ENCODE measurements at regions not wholly inside any gene's neighbourhood (a gene's known extent, or its start where the extent isn't known, plus 50 kb on each side); places are given as distances from the start of the nearest gene placed in this dataset.

DNA sequence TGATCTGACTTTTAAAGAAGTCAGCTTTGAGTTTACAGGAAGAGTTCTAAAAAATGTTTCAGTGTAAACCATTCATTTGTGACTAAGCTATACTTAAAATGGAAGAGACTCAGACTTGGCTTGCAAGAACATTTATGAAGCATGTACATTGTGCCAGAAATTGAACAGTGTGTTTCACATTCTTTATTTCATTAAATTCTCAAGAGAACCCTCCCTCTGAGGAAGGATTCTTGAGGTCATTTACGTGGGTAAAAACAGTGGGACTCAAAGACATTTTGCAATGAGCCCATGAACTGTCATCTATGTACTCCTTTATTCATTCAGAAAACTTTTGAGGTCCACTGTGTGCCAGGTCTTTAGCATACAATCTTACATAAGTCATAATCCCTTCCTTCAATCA, 143.6 kb upstream of the ZNF521 start:
- TF ChIP-seq, protein P1, sequence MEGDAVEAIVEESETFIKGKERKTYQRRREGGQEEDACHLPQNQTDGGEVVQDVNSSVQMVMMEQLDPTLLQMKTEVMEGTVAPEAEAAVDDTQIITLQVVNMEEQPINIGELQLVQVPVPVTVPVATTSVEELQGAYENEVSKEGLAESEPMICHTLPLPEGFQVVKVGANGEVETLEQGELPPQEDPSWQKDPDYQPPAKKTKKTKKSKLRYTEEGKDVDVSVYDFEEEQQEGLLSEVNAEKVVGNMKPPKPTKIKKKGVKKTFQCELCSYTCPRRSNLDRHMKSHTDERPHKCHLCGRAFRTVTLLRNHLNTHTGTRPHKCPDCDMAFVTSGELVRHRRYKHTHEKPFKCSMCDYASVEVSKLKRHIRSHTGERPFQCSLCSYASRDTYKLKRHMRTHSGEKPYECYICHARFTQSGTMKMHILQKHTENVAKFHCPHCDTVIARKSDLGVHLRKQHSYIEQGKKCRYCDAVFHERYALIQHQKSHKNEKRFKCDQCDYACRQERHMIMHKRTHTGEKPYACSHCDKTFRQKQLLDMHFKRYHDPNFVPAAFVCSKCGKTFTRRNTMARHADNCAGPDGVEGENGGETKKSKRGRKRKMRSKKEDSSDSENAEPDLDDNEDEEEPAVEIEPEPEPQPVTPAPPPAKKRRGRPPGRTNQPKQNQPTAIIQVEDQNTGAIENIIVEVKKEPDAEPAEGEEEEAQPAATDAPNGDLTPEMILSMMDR (conservative IDR thresholded peaks at IDR 0.05; ENCODE audit: low read depth, low read length): no peak
- TF ChIP-seq EZH2phosphoT487 (IDR thresholded peaks at IDR 0.05; ENCODE audit: borderline replicate concordance, low read length) (no peak), EZH2 (IDR thresholded peaks at IDR 0.05; ENCODE audit: low read length, unreplicated experiment) (no peak)
